ENCODE measurements at regions not wholly inside any gene's neighbourhood (a gene's known extent, or its start where the extent isn't known, plus 50 kb on each side); places are given as distances from the start of the nearest gene placed in this dataset.

DNA sequence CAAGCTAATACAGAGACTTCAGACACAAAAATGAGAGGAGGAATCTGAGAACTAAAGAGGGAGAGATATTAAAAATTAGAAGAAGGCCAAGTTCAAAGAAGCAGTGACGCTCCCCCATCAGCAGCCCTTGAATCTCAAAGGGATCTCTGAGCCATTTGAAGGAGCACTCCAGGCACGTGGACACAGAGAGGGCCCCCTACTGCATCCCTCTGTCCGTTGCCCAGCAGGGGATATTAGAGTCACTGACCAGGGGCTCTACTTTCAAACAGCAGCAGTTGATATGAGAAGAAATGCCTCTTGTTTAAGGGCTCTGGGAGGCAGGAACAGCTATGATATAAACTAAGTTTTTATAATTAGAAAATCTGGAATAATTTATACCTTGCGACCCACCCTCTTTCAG, 479.0 kb upstream of the SALL1 start:
- no peak for TF ChIP-seq RAD21 (IDR thresholded peaks at IDR 0.05; ENCODE audit: low read depth)
- TF ChIP-seq EP300 (IDR thresholded peaks at IDR 0.05; ENCODE audit: borderline replicate concordance), result no peak
- TF ChIP-seq CEBPB (IDR thresholded peaks at IDR 0.05), result no peak
- no peak for TF ChIP-seq MAX (IDR thresholded peaks at IDR 0.05)
- TF ChIP-seq TAF1 (IDR thresholded peaks at IDR 0.05; ENCODE audit: low read depth), result no peak
- no peak for TF ChIP-seq EGR1 (IDR thresholded peaks at IDR 0.05)
- TF ChIP-seq FOXM1 (IDR thresholded peaks at IDR 0.05; ENCODE audit: borderline replicate concordance, low read depth), result no peak
- TF ChIP-seq, protein P1, sequence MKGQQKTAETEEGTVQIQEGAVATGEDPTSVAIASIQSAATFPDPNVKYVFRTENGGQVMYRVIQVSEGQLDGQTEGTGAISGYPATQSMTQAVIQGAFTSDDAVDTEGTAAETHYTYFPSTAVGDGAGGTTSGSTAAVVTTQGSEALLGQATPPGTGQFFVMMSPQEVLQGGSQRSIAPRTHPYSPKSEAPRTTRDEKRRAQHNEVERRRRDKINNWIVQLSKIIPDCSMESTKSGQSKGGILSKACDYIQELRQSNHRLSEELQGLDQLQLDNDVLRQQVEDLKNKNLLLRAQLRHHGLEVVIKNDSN (IDR thresholded peaks at IDR 0.05), result no peak
- TF ChIP-seq TEAD4 (IDR thresholded peaks at IDR 0.05), result no peak
- no peak for TF ChIP-seq YY1 (IDR thresholded peaks at IDR 0.05; ENCODE audit: low read depth)
- no peak for TF ChIP-seq TCF12 (IDR thresholded peaks at IDR 0.05; ENCODE audit: low read depth)
- TF ChIP-seq, protein P2, sequence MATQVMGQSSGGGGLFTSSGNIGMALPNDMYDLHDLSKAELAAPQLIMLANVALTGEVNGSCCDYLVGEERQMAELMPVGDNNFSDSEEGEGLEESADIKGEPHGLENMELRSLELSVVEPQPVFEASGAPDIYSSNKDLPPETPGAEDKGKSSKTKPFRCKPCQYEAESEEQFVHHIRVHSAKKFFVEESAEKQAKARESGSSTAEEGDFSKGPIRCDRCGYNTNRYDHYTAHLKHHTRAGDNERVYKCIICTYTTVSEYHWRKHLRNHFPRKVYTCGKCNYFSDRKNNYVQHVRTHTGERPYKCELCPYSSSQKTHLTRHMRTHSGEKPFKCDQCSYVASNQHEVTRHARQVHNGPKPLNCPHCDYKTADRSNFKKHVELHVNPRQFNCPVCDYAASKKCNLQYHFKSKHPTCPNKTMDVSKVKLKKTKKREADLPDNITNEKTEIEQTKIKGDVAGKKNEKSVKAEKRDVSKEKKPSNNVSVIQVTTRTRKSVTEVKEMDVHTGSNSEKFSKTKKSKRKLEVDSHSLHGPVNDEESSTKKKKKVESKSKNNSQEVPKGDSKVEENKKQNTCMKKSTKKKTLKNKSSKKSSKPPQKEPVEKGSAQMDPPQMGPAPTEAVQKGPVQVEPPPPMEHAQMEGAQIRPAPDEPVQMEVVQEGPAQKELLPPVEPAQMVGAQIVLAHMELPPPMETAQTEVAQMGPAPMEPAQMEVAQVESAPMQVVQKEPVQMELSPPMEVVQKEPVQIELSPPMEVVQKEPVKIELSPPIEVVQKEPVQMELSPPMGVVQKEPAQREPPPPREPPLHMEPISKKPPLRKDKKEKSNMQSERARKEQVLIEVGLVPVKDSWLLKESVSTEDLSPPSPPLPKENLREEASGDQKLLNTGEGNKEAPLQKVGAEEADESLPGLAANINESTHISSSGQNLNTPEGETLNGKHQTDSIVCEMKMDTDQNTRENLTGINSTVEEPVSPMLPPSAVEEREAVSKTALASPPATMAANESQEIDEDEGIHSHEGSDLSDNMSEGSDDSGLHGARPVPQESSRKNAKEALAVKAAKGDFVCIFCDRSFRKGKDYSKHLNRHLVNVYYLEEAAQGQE (IDR thresholded peaks at IDR 0.05; ENCODE audit: low read depth), result no peak
